HepG2 (cell line): ENCODE measurements at regions not wholly inside any gene's neighbourhood (a gene's known extent, or its start where the extent isn't known, plus 50 kb on each side); places are given as distances from the start of the nearest gene placed in this dataset.

Source experiments
- ATAC-seq: fragments of 200-7000 bp; cut with Tn5 transposase; 3 replicates; pipeline ENCODE4 v1.9.1; 2020; ENCODE audit warnings: mild to moderate bottlenecking, moderate library complexity
- BruUV-seq: library from RNA; stranded (reverse); fragments of 400-500 nt; replicated peaks from 2 replicates; lab custom pipeline; 2021; lab: Mats Ljungman, UMichigan
- CTCF ChIA-PET: fragments of 300-600 bp; formaldehyde crosslinking; extraction: SDS; loops from one replicate; lab custom pipeline; 2021; ENCODE audit warnings: low total read pairs, inconsistent platforms, low intra/inter-chr PET ratio; lab: Yijun Ruan, JAX
- POLR2A ChIA-PET: fragments of 350-600 bp; sonication (Branson Sonifier 250); formaldehyde crosslinking; loops from one replicate; lab custom pipeline; 2020; ENCODE audit warnings: antibody characterized with exemption, inconsistent platforms; lab: Yijun Ruan, JAX
- DNase-seq: peaks from one replicate; pipeline ENCODE4 v3.0.0-alpha.2; 2015; ENCODE audit warnings: low spot score
- FAIRE-seq: peaks from 3 replicates; lab custom pipeline; 2011; peaks lifted over from hg19 to GRCh38; lab: Jason Lieb, UNC
- H2AFZ ChIP-seq: one replicate; pipeline ENCODE4 v1.6.1; 2011; ENCODE audit warnings: low read length, inconsistent platforms
- H3K27ac ChIP-seq: fragments of 300-600 bp; 3 replicates; pipeline ENCODE4 v1.8.0; 2011; ENCODE audit warnings: mixed run types, mild to moderate bottlenecking, mixed read lengths, low read length, inconsistent platforms; ENCODE audit not compliant: insufficient read depth; ENCODE audit errors: extremely low read length
- H3K27me3 ChIP-seq, 2 experiments: fragments of 200-600 bp in 1 of 2; 2 replicates in 1 of 2; 3 replicates in 1 of 2; pipeline versions ENCODE4 v1.6.0 to v1.8.0; 2011; ENCODE audit warnings: low read length in 2 of 2, mild to moderate bottlenecking in 2 of 2, moderate library complexity in 2 of 2, inconsistent platforms in 1 of 2; ENCODE audit not compliant: insufficient read depth in 2 of 2, control insufficient read depth in 1 of 2
- H3K36me3 ChIP-seq, 2 experiments: fragments of 200-600 bp in 1 of 2; replicated peaks in 1 of 2; 2 replicates in 1 of 2; 3 replicates in 1 of 2; pipeline versions ENCODE4 v1.5.1 to v1.8.0; 2011; ENCODE audit warnings: low read length in 2 of 2, inconsistent platforms in 1 of 2; ENCODE audit not compliant: insufficient read depth in 2 of 2, control insufficient read depth in 1 of 2
- H3K4me1 ChIP-seq: 2 replicates; pipeline ENCODE4 v1.5.1; 2012; ENCODE audit warnings: low read length, inconsistent platforms; ENCODE audit not compliant: insufficient read depth
- H3K4me2 ChIP-seq: 2 replicates; pipeline ENCODE4 v1.6.0; 2011; ENCODE audit warnings: low read depth, low read length, inconsistent platforms
- H3K4me3 ChIP-seq, 3 experiments: fragments of 200-600 bp in 1 of 3; sonication (generic), shearing (Covaris generic) in 1 of 3; replicated peaks in 1 of 3; 2 replicates each; pipeline ENCODE4 v1.5.1; 2011 to 2016; ENCODE audit warnings: low read length in 3 of 3, inconsistent platforms in 2 of 3, low read depth in 2 of 3, mild to moderate bottlenecking in 2 of 3, control low read depth in 1 of 3, mixed read lengths in 1 of 3; ENCODE audit not compliant: insufficient read depth in 1 of 3
- H3K79me2 ChIP-seq: one replicate; pipeline ENCODE4 v1.6.1; 2011; ENCODE audit warnings: low read length, inconsistent platforms; ENCODE audit not compliant: insufficient read depth
- H3K9ac ChIP-seq: 2 replicates; pipeline ENCODE4 v1.6.0; 2011; ENCODE audit warnings: mild to moderate bottlenecking, low read depth, low read length, inconsistent platforms; ENCODE audit not compliant: insufficient read depth
- H3K9me3 ChIP-seq: 2 replicates; pipeline ENCODE4 v1.5.1; 2012; ENCODE audit warnings: mild to moderate bottlenecking, low read length
- H4K20me1 ChIP-seq: 2 replicates; pipeline ENCODE4 v1.6.0; 2011; ENCODE audit warnings: inconsistent platforms, mild to moderate bottlenecking, low read length, moderate library complexity; ENCODE audit not compliant: insufficient read depth
- FOXC1 ChIP-seq: sonication (generic); formaldehyde crosslinking; IDR thresholded peaks from 2 replicates; pipeline ENCODE4 v1.8.0; 2022; ENCODE audit warnings: mild to moderate bottlenecking, missing genetic modification reagents, borderline replicate concordance
- HMGXB4 ChIP-seq, 2 experiments: sonication (generic) in 1 of 2; formaldehyde crosslinking in 1 of 2; IDR thresholded peaks; 2 replicates each; pipeline versions ENCODE4 v1.4.0 to v1.6.1; 2018 to 2020; ENCODE audit warnings: missing genetic modification reagents in 2 of 2, borderline replicate concordance in 1 of 2, low read depth in 1 of 2, mild to moderate bottlenecking in 1 of 2, missing biosample characterization in 1 of 2
- JARID2 ChIP-seq: sonication (generic); formaldehyde crosslinking; IDR thresholded peaks from 2 replicates; pipeline ENCODE4 v1.8.1; 2023; ENCODE audit warnings: missing genetic modification reagents, inconsistent platforms; ENCODE audit not compliant: insufficient replicate concordance
- KDM3A ChIP-seq: IDR thresholded peaks from 2 replicates; pipeline ENCODE4 v1.6.1; 2018; ENCODE audit warnings: low read depth, missing compliant biosample characterization
- MBNL3 ChIP-seq: fragments of 250-450 bp; sonication (Bioruptor Pico); conservative IDR thresholded peaks from 2 replicates; pipeline ENCODE4 v1.8.0; 2022; ENCODE audit warnings: mild to moderate bottlenecking, inconsistent platforms
- MXD4 ChIP-seq: IDR thresholded peaks from 2 replicates; pipeline ENCODE4 v1.6.1; 2016; ENCODE audit warnings: mild to moderate bottlenecking, missing biosample characterization, missing genetic modification reagents
- SAP130 ChIP-seq: IDR thresholded peaks from 2 replicates; pipeline ENCODE4 v1.6.1; 2016; ENCODE audit warnings: low read depth
- SOX5 ChIP-seq: IDR thresholded peaks from 2 replicates; pipeline ENCODE4 v1.6.1; 2016; ENCODE audit warnings: borderline replicate concordance
- TRIM22 ChIP-seq: fragments of 450-650 bp; IDR thresholded peaks from 2 replicates; pipeline ENCODE4 v1.6.1; 2017
- ZIK1 ChIP-seq: sonication (generic); formaldehyde crosslinking; IDR thresholded peaks from 2 replicates; pipeline ENCODE4 v1.5.0; 2020; ENCODE audit warnings: mild to moderate bottlenecking, low read depth, missing genetic modification reagents, borderline replicate concordance
- ZNF232 ChIP-seq: sonication (generic); formaldehyde crosslinking; IDR thresholded peaks from 2 replicates; pipeline ENCODE4 v1.4.0; 2020; ENCODE audit warnings: missing genetic modification reagents, borderline replicate concordance
- ZSCAN30 ChIP-seq: sonication (generic); formaldehyde crosslinking; IDR thresholded peaks from 2 replicates; pipeline ENCODE4 v1.5.0; 2020; ENCODE audit warnings: mild to moderate bottlenecking, missing genetic modification reagents
- WGBS: methylation state at CpG from one replicate; pipeline ENCODE4 v1.1.6; 2017; ENCODE audit warnings: low lambda C conversion rate; 5-methylcytosine and 5-hydroxymethylcytosine counted together
- in situ Hi-C: cut with HindIII; loops from 2 replicates; pipeline ENCODE4 v1.10.0; 2017; ENCODE audit warnings: low pct_unique_long_range_greater_than_20kb; ENCODE audit not compliant: extremely low pct_ligation_motif_present
- intact Hi-C: fragments of 100-400 bp; cut with micrococcal nuclease; formaldehyde crosslinking; loops from one replicate; pipeline ENCODE4 v1.10.0; 2022; ENCODE audit not compliant: unreplicated experiment
- TF ChIP-seq, protein P1 (sequence below): sonication (generic); formaldehyde crosslinking; IDR thresholded peaks from 2 replicates; pipeline ENCODE4 v1.4.0; 2020; ENCODE audit warnings: missing genetic modification reagents; ENCODE audit errors: not compliant biosample characterization

- TF ChIP-seq ZNF232 (CRISPR knock-in tag) (no peak), HMGXB4 (CRISPR knock-in tag; IDR thresholded peaks at IDR 0.05; ENCODE audit: borderline replicate concordance in 1 of 2, low read depth in 1 of 2) (no peak), FOXC1 (no peak), TRIM22 (no peak), KDM3A (CRISPR knock-in tag) (no peak)
- TF ChIP-seq, protein P1, sequence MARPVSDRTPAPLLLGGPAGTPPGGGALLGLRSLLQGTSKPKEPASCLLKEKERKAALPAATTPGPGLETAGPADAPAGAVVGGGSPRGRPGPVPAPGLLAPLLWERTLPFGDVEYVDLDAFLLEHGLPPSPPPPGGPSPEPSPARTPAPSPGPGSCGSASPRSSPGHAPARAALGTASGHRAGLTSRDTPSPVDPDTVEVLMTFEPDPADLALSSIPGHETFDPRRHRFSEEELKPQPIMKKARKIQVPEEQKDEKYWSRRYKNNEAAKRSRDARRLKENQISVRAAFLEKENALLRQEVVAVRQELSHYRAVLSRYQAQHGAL, result no peak
Observed at GRCh38 chr9:135348076-135348787, 131.3 kb upstream of the PPP1R26 start (continued).

DNA sequence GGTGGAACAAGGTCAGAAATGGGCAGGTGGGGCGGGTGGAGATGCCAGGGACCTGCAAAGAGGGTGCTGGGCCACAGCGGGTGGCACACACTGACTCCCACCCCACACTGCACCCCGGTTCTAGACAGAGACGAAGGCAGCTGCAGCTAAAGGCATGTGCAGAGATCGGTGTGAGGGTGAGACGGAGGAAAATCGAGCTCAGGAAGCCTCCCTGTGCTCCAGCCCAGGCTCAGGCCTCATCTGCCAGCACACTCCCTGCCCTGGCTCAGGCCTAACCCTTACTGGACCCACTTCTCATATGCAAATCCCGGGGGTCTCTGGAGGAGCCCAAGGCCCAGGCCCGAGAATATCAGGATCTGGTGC is 130.8 kb upstream of the PPP1R26 start:
- H3K4me3 ChIP-seq, result no peak overlapping the region
- FAIRE-seq (no peak), ATAC-seq (no peak), DNase-seq (no peak)
- no peak overlapping the region for H2AFZ ChIP-seq
- ChIA-PET CTCF (no interaction called here), POLR2A (no interaction called here)
- no peaks in the 10 kb centered on the region for H3K4me1 ChIP-seq
- H3K9me3 ChIP-seq, result no peaks in the 10 kb centered on the region
- H3K27ac ChIP-seq, result no peak overlapping the region
- H3K9ac ChIP-seq, result no peak overlapping the region
- H3K36me3 ChIP-seq, result no peaks in the 10 kb centered on the region
- no TSS peak for BruUV-seq
- WGBS, result 0% methylated on average over 3 of the region's 9 CpGs
- no peaks in the 10 kb centered on the region for H3K79me2 ChIP-seq
- H3K4me2 ChIP-seq, result no peak overlapping the region
- in situ Hi-C loops, result loop anchor here (5.0 kb wide), 1 partner anchor 261 kb away; the partner anchor contains the start of gene OLFM1
- peaks cover 5% of the 10 kb centered on the region; the same call in 1 of the 2 replicates for H4K20me1 ChIP-seq
- intact Hi-C loops, result no loop called here
- H3K27me3 ChIP-seq, result peaks cover 8 to 92% of the 10 kb centered on the region in 2 experiments; a peak in 4 of 5 replicates
- TF ChIP-seq MXD4 (CRISPR knock-in tag), result no peak
- no peak for TF ChIP-seq SOX5 (CRISPR knock-in tag)
- TF ChIP-seq MBNL3, result no peak
- no peak for TF ChIP-seq ZSCAN30 (CRISPR knock-in tag)
- TF ChIP-seq ZIK1 (CRISPR knock-in tag), result no peak
- TF ChIP-seq SAP130 (CRISPR knock-in tag), result no peak
- TF ChIP-seq JARID2 (CRISPR knock-in tag), result no peak
